ENCODE measurements at regions not wholly inside any gene's neighbourhood (a gene's known extent, or its start where the extent isn't known, plus 50 kb on each side); places are given as distances from the start of the nearest gene placed in this dataset.
A peak's percentile ranks its signal among the peaks of the same experiment; 100 is the strongest.

DNA sequence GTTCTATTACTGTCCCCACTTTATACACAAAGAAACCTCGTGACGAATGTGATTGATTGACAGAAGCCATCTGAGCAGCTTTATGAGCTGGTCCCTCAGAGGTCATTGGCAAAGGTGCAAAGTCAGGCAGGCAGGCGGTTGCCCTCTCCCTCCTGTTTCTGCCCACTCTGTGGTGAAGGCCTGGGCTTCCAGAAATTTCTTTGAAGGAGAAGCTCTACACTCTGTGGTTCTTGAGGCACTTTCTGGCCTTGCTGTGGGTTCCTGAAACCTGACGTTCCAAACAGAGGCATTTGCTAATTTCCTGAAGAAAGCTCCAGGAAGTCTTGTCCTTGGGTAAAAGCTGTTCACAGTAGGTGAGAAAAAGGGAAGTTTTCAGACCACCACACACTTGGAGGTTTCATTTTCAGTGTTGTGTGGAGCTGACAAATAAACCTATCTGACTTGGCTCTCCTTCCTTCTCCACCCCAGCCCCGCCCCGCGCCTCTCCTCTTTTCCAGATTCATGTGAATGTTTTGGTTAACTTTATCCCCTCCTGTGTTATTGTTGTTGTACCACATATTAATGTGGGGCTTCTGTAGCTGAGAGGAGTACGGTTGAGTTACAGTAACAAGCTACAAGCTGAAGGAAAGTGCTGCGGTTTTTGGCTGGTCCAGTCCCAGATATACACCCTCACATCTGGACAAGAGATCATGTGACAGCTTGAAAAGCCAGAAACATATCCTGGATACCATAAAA, 274.1 kb downstream of the CLIC5 start:
- no peak overlapping the region for H3K9ac ChIP-seq (ENCODE audit: low read depth, low read length)
- no peak overlapping the region for H3K4me3 ChIP-seq (ENCODE audit: low read depth in 1 of 2, low read length in 2 of 2)
- no peaks in the 10 kb centered on the region for H4K20me1 ChIP-seq (ENCODE audit: insufficient read depth, low read length)
- H3K4me1 ChIP-seq (ENCODE audit: insufficient read depth, low read length): peaks cover 5% of the 10 kb centered on the region; the same call in 1 of the 2 replicates
- no peaks in the 10 kb centered on the region for H3K79me2 ChIP-seq (ENCODE audit: insufficient read depth, low read length)
- H3K36me3 ChIP-seq (ENCODE audit: insufficient read depth, low read length): no peaks in the 10 kb centered on the region
- DNase-seq (no peak), ATAC-seq (ENCODE audit: insufficient read depth, low read depth) (no peak)
- no peaks in the 10 kb centered on the region for H3K27me3 ChIP-seq (ENCODE audit: insufficient read depth, low read length, poor library complexity)
- no peak for TF ChIP-seq EZH2 (IDR thresholded peaks at IDR 0.05; ENCODE audit: borderline replicate concordance, low read depth, low read length, severe bottlenecking)
- TF ChIP-seq, protein P1, sequence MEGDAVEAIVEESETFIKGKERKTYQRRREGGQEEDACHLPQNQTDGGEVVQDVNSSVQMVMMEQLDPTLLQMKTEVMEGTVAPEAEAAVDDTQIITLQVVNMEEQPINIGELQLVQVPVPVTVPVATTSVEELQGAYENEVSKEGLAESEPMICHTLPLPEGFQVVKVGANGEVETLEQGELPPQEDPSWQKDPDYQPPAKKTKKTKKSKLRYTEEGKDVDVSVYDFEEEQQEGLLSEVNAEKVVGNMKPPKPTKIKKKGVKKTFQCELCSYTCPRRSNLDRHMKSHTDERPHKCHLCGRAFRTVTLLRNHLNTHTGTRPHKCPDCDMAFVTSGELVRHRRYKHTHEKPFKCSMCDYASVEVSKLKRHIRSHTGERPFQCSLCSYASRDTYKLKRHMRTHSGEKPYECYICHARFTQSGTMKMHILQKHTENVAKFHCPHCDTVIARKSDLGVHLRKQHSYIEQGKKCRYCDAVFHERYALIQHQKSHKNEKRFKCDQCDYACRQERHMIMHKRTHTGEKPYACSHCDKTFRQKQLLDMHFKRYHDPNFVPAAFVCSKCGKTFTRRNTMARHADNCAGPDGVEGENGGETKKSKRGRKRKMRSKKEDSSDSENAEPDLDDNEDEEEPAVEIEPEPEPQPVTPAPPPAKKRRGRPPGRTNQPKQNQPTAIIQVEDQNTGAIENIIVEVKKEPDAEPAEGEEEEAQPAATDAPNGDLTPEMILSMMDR (IDR thresholded peaks at IDR 0.05; ENCODE audit: borderline replicate concordance, extremely low read depth, low read length, poor library complexity, severe bottlenecking): no peak
- 0 out of 2 replicates have a peak overlapping the region, but pooled peaks have one; percentile 6 for H2AFZ ChIP-seq (ENCODE audit: low read depth, low read length)
- no peak overlapping the region for H3K27ac ChIP-seq (ENCODE audit: low read length)
- H3K9me3 ChIP-seq (ENCODE audit: insufficient read depth, low read length, severe bottlenecking): no peaks in the 10 kb centered on the region
- H3K4me2 ChIP-seq (ENCODE audit: insufficient read depth, low read length): no peak overlapping the region

DNA sequence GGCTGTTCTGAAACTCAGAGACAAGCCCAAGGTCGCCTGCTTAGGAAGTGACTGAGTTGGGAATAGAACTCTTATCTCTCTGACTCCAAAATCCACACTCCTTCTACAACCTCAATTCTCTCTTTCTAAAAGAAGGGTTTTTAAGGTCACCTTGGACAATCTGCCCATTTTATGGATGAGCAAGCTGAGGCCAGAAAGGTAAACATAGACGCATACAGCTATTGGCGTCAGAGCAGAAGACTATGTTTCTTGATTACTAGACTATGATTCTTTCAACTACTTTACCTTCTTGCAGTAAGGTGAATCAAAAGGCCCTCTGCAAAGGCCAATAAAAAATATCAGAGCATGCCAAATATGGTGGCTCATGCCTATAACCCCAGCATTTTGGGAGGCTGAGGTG, 276.6 kb downstream of the CLIC5 start:
- no peak overlapping the region for H3K27ac ChIP-seq (ENCODE audit: low read length)
- H3K4me2 ChIP-seq (ENCODE audit: insufficient read depth, low read length): no peak overlapping the region
- H3K27me3 ChIP-seq (ENCODE audit: insufficient read depth, low read length, poor library complexity): no peaks in the 10 kb centered on the region
- TF ChIP-seq, protein P1 (IDR thresholded peaks at IDR 0.05; ENCODE audit: borderline replicate concordance, extremely low read depth, low read length, poor library complexity, severe bottlenecking): no peak
- TF ChIP-seq EZH2 (IDR thresholded peaks at IDR 0.05; ENCODE audit: borderline replicate concordance, low read depth, low read length, severe bottlenecking): no peak
- DNase-seq (no peak), ATAC-seq (ENCODE audit: insufficient read depth, low read depth) (no peak)
- H3K36me3 ChIP-seq (ENCODE audit: insufficient read depth, low read length): no peaks in the 10 kb centered on the region
- no peak overlapping the region for H2AFZ ChIP-seq (ENCODE audit: low read depth, low read length)
- H3K79me2 ChIP-seq (ENCODE audit: insufficient read depth, low read length): no peaks in the 10 kb centered on the region
- peaks cover 5% of the 10 kb centered on the region; the same call in 1 of the 2 replicates for H3K4me1 ChIP-seq (ENCODE audit: insufficient read depth, low read length)
- H4K20me1 ChIP-seq (ENCODE audit: insufficient read depth, low read length): no peaks in the 10 kb centered on the region
- H3K9ac ChIP-seq (ENCODE audit: low read depth, low read length): no peak overlapping the region
- no peaks in the 10 kb centered on the region for H3K9me3 ChIP-seq (ENCODE audit: insufficient read depth, low read length, severe bottlenecking)
- H3K4me3 ChIP-seq (ENCODE audit: low read depth in 1 of 2, low read length in 2 of 2): no peak overlapping the region

DNA sequence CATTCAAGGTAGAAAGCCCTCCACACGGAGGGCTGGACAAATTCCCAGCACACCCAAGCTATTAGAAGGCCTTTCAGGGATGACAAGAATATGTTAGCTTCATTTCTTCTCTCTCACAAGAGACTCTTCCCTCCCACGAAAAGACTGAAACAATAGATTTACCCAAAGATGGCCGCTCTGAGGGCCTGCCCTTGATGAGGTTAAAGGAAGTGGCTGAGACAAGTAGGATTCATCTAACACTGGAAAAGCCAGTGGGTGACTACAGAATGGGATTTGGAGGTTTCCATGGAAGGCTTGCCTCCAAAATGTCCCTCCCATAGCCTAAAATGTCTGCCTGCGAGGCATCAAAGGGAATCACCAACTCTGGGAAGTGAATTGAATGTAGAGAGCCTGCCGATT, 277.6 kb downstream of the CLIC5 start:
- no peaks in the 10 kb centered on the region for H3K9me3 ChIP-seq (ENCODE audit: insufficient read depth, low read length, severe bottlenecking)
- no peak overlapping the region for H3K4me2 ChIP-seq (ENCODE audit: insufficient read depth, low read length)
- no peak overlapping the region for H3K9ac ChIP-seq (ENCODE audit: low read depth, low read length)
- no peak overlapping the region for H3K27ac ChIP-seq (ENCODE audit: low read length)
- no peak overlapping the region for H3K4me3 ChIP-seq (ENCODE audit: low read depth in 1 of 2, low read length in 2 of 2)
- no peak for TF ChIP-seq EZH2 (IDR thresholded peaks at IDR 0.05; ENCODE audit: borderline replicate concordance, low read depth, low read length, severe bottlenecking)
- TF ChIP-seq, protein P1 (IDR thresholded peaks at IDR 0.05; ENCODE audit: borderline replicate concordance, extremely low read depth, low read length, poor library complexity, severe bottlenecking): no peak
- H3K4me1 ChIP-seq (ENCODE audit: insufficient read depth, low read length): peaks cover 5% of the 10 kb centered on the region; the same call in 1 of the 2 replicates
- DNase-seq (no peak), ATAC-seq (ENCODE audit: insufficient read depth, low read depth) (no peak)
- H3K27me3 ChIP-seq (ENCODE audit: insufficient read depth, low read length, poor library complexity): no peaks in the 10 kb centered on the region
- no peaks in the 10 kb centered on the region for H3K79me2 ChIP-seq (ENCODE audit: insufficient read depth, low read length)
- H2AFZ ChIP-seq (ENCODE audit: low read depth, low read length): no peak overlapping the region
- no peaks in the 10 kb centered on the region for H3K36me3 ChIP-seq (ENCODE audit: insufficient read depth, low read length)
- no peaks in the 10 kb centered on the region for H4K20me1 ChIP-seq (ENCODE audit: insufficient read depth, low read length)
